Stimulated activated naive CD8-positive, alpha-beta T cell treated with anti-CD3 and anti-CD28 coated beads, Interleukin-15, amount 100 ng/mL, for 72 hours (primary cell): ENCODE measurements at regions not wholly inside any gene's neighbourhood (a gene's known extent, or its start where the extent isn't known, plus 50 kb on each side); places are given as distances from the start of the nearest gene placed in this dataset.
A peak's percentile ranks its signal among the peaks of the same experiment; 100 is the strongest.

Experiments
- ATAC-seq: fragments of 150-1000 bp; cut with Tn5 transposase; 2 replicates; pipeline ENCODE4 v1.10.0; 2021; ENCODE audit warnings: mild to moderate bottlenecking, moderate library complexity
- DNase-seq, 2 donors: peaks; one replicate each; pipeline ENCODE4 v3.0.0; 2021 to 2022
- H3K27ac Mint-ChIP-seq, 2 donors: one replicate each; pipeline ENCODE4 v1.8.0; 2022; ENCODE audit warnings: mild to moderate bottlenecking in 2 of 2, mixed read lengths in 2 of 2, moderate library complexity in 2 of 2
- H3K27me3 Mint-ChIP-seq: one replicate; pipeline ENCODE4 v1.8.0; 2022; ENCODE audit warnings: mixed read lengths
- H3K4me1 Mint-ChIP-seq: one replicate; pipeline ENCODE4 v1.8.0; 2022; ENCODE audit warnings: mild to moderate bottlenecking, mixed read lengths
- H3K4me3 Mint-ChIP-seq, 2 donors: one replicate each; pipeline ENCODE4 v1.8.0; 2022; ENCODE audit warnings: mild to moderate bottlenecking in 2 of 2, mixed read lengths in 2 of 2, moderate library complexity in 1 of 2
- H3K9me3 Mint-ChIP-seq, 2 donors: one replicate each; pipeline ENCODE4 v1.8.0; 2022; ENCODE audit warnings: mixed read lengths in 2 of 2

DNA sequence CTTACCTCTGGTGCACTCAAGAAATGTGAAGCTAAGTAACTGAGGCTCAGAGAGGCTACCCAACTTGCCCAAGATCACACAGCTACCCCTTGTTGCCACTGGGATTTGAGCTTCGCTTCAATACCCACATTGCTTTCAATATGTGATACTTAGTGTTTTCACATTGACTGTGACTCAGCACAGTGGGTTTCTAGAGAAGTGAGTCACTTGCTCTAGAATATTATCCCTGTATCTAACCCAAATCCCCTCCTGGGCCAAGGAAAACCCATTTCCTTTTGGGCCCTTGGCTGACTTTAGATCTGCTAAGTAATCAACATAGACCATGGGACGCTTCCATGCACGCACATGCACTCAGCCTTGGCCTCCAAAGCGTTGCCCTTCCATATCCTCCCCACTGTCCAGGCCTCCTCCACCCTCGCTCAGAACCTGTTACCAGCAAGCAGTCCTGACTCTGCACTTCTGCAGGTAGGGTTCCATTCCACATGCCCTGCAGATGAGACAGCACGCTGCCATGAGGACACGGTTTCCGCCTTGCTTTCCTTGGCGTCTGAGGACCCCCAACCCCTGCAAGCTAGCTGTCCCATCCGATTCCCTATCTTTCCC is 87.7 kb upstream of the CHST15 start:
- Mint-ChIP-seq H3K4me3 (no peak overlapping the region), H3K27me3 (peaks cover 9% of the 10 kb centered on the region), H3K9me3 (no peaks in the 10 kb centered on the region), H3K4me1 (peaks cover 19% of the 10 kb centered on the region), H3K27ac (no peak overlapping the region)
- no peak for DNase-seq
- peak; percentile 48 for ATAC-seq

- Mint-ChIP-seq H3K27ac (no peak overlapping the region), H3K9me3 (no peaks in the 10 kb centered on the region), H3K4me1 (peaks cover 28% of the 10 kb centered on the region), H3K27me3 (peaks cover 15% of the 10 kb centered on the region), H3K4me3 (no peak overlapping the region)
- DNase-seq (no peak), ATAC-seq (no peak)
Observed at GRCh38 chr10:124180044-124180745, 86.8 kb upstream of the CHST15 start.

DNA sequence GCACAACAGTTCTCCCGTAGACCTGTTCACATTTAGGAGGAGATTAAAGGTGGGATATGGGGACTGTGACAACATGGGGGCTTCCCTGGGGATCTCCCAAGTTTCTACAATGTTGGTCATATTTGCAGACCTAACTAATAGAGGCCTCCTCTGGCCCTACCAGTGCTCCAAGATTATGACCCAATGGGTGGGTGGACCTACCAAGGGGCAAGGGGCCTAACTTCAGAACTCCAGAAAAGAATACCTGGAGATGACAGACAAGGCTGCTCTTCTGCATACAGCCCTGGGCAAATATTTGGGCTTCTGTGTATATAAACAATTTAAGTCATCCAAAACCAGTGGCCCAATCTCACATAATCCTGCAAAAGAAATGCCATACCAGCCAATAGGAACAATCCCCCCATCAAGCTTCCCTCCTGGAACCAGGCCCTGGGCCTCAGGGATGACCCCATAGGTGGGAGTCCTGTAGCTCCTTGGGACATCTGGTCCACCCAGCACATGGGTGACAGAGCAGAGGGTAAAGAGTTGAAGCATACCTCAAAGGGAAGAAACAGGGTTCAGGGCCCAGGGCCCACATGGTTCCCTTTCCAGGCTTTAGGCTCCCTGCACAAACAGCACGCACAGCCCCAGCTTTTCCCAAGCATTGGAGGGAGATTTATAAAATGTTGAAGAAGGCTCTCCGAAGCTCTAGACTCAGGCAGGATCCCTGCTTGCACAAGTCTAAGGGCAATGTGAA is 86.1 kb upstream of the CHST15 start:
- ATAC-seq (no peak), DNase-seq (no peak)
- Mint-ChIP-seq H3K4me3 (no peak overlapping the region), H3K4me1 (peaks cover 29% of the 10 kb centered on the region), H3K9me3 (no peaks in the 10 kb centered on the region), H3K27me3 (peaks cover 15% of the 10 kb centered on the region), H3K27ac (no peak overlapping the region)

- DNase-seq (no peak), ATAC-seq (no peak)
- Mint-ChIP-seq H3K9me3 (no peaks in the 10 kb centered on the region), H3K4me3 (no peak overlapping the region), H3K27ac (no peak overlapping the region), H3K4me1 (peaks cover 29% of the 10 kb centered on the region), H3K27me3 (peaks cover 15% of the 10 kb centered on the region)
Observed at GRCh38 chr10:124177180-124177518, 83.8 kb upstream of the CHST15 start.

GRCh38 chr10:124176349-124177179 is 83.2 kb upstream of the CHST15 start:
- Mint-ChIP-seq H3K4me1 (peaks cover 29% of the 10 kb centered on the region), H3K9me3 (no peaks in the 10 kb centered on the region), H3K27me3 (peaks cover 15% of the 10 kb centered on the region), H3K27ac (no peak overlapping the region), H3K4me3 (no peak overlapping the region)
- ATAC-seq = no peak
- DNase-seq = no peak

GRCh38 chr10:124175701-124176348 is 82.4 kb upstream of the CHST15 start:
- Mint-ChIP-seq H3K27me3 (peaks cover 15% of the 10 kb centered on the region), H3K4me1 (peaks cover 23% of the 10 kb centered on the region), H3K4me3 (peak overlapping the region in 1 of 2 donors; percentile 42), H3K9me3 (no peaks in the 10 kb centered on the region), H3K27ac (peak overlapping the region; percentile 34 to 71)
- DNase-seq (no peak), ATAC-seq (peak; percentile 54)

- DNase-seq (no peak), ATAC-seq (peak; percentile 10)
- Mint-ChIP-seq H3K9me3 (no peaks in the 10 kb centered on the region), H3K27me3 (peaks cover 15% of the 10 kb centered on the region), H3K27ac (no peak overlapping the region), H3K4me1 (peaks cover 19% of the 10 kb centered on the region), H3K4me3 (no peak overlapping the region)
Observed at GRCh38 chr10:124174673-124175645, 81.6 kb upstream of the CHST15 start.

- H3K4me3 Mint-ChIP-seq = no peak overlapping the region
- H3K27ac Mint-ChIP-seq = no peak overlapping the region
- ATAC-seq = peak; percentile 27
- no peaks in the 10 kb centered on the region for H3K9me3 Mint-ChIP-seq
- DNase-seq = no peak
- peaks cover 15% of the 10 kb centered on the region for H3K27me3 Mint-ChIP-seq
- H3K4me1 Mint-ChIP-seq = peaks cover 19% of the 10 kb centered on the region
Observed at GRCh38 chr10:124174071-124174566, 80.7 kb upstream of the CHST15 start.

GRCh38 chr10:124173298-124173900 is 80.0 kb upstream of the CHST15 start:
- H3K27ac Mint-ChIP-seq = no peak overlapping the region
- ATAC-seq = no peak

DNA sequence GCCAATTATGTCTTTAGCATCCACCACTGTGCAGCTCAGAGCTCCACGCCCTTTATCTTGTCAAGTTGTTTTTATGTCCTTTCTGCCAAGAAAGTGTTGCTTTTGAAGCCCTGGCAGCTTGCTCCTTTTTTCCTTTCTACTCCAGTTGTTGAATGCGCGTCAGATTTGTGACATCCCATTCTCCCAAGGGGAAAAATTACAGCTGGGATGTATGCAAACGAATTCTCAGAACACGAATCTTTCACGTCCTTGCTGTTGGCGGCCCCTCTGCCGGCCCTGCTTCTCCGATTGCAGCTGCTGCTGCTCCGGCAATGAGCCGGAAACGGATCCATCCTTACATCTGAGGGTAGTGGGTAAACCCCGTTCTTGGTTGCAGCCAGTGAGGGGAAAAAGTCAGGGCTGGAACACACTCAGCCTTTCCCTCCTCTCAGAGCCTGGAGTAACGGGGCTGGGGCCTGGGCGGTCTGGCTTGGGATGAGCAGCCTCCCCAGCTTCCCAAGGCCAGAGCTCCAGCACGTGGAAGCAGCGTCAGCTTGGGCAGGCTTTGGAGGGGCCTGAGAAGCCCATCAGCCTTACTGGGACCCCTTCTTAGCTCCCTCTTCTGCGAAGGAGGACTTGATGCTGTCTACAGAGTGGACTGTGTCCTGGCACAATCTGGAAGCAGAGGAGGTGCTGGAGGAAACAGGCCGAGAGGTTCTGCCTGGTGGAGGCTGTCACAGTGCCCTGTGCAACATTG is 79.0 kb upstream of the CHST15 start:
- Mint-ChIP-seq H3K9me3 (no peaks in the 10 kb centered on the region), H3K27me3 (peaks cover 15% of the 10 kb centered on the region), H3K4me3 (no peak overlapping the region), H3K27ac (no peak overlapping the region), H3K4me1 (peaks cover 19% of the 10 kb centered on the region)
- DNase-seq (no peak), ATAC-seq (no peak)

More at GRCh38 chr10:124173298-124173900, 80.0 kb upstream of the CHST15 start:
- peaks cover 15% of the 10 kb centered on the region for H3K27me3 Mint-ChIP-seq
- peaks cover 19% of the 10 kb centered on the region for H3K4me1 Mint-ChIP-seq
- no peaks in the 10 kb centered on the region for H3K9me3 Mint-ChIP-seq
- DNase-seq = no peak
- H3K4me3 Mint-ChIP-seq = no peak overlapping the region

DNA sequence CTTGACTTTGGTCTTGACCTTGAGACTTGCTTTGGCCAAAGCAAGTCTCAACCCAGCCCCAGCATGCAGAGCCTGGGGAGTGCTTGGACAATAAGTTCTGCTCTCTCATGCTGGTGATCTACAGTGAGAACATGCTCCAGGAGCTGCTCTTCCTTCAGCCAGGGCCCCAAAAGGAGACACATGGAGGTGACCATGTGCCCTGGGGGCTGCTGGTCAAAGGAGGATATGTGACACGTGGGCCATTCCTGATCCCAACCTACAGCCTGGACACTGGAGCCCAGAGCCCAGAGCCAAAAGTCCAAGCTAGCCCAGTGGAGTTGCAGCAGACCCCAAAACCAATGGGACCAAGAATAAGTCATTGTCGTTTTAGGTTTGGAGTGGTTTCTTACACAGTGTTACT is 78.2 kb upstream of the CHST15 start:
- ATAC-seq (no peak), DNase-seq (no peak)
- Mint-ChIP-seq H3K9me3 (peaks cover 0 to 6% of the 10 kb centered on the region in 2 donors), H3K4me1 (peaks cover 14% of the 10 kb centered on the region), H3K27me3 (peaks cover 11% of the 10 kb centered on the region), H3K27ac (no peak overlapping the region), H3K4me3 (no peak overlapping the region)

DNA sequence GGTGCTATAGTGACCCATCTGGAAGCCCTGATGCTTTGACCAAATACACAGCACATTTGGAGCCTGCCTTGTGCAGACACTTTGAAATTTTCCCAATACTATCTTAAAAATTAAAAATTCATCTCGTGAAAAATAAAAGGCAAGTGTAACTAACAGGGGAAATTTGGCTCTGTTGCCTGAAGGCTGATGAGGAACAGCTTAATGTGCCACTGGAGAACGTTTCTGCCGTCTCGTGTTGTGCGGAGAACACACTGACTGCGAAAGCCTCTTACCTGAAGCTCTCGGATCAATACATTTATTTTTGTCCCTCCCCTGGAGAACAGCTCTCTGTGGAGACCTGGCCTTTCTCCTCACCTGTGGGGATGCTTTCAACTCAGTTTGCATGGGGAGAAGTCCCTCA is 77.2 kb upstream of the CHST15 start:
- no peak for ATAC-seq
- H3K27me3 Mint-ChIP-seq = peaks cover 3% of the 10 kb centered on the region
- H3K4me1 Mint-ChIP-seq = peaks cover 6% of the 10 kb centered on the region

More for the DNA sequence above, 77.2 kb upstream of the CHST15 start:
- no peak overlapping the region for H3K4me3 Mint-ChIP-seq
- DNase-seq = no peak
- H3K27ac Mint-ChIP-seq = no peak overlapping the region
- H3K9me3 Mint-ChIP-seq = peaks cover 0 to 7% of the 10 kb centered on the region in 2 donors
